ENCODE measurements at regions not wholly inside any gene's neighbourhood (a gene's known extent, or its start where the extent isn't known, plus 50 kb on each side); places are given as distances from the start of the nearest gene placed in this dataset.

- TF ChIP-seq CTCF (IDR thresholded peaks at IDR 0.05; ENCODE audit: low read length): no peak
- no peak for TF ChIP-seq EZH2 (IDR thresholded peaks at IDR 0.05; ENCODE audit: borderline replicate concordance, low read length)
Measured at GRCh38 chr12:82567688-82568087, 119.0 kb upstream of the TMTC2 start.

All from OCI-LY1 (cell line).